Peyer's patch (tissue), 4 donors: ENCODE measurements at regions not wholly inside any gene's neighbourhood (a gene's known extent, or its start where the extent isn't known, plus 50 kb on each side); places are given as distances from the start of the nearest gene placed in this dataset.

Experiments
- CTCF ChIP-seq, 6 experiments: fragments of 450-650 bp in 4 of 6; fragments of 200-600 bp in 2 of 6; sonication (generic) in 1 of 6; IDR thresholded peaks; one replicate each; pipeline ENCODE4 v1.5.1; 2017 to 2019; ENCODE audit warnings: antibody characterized with exemption in 6 of 6, mild to moderate bottlenecking in 3 of 6, moderate library complexity in 1 of 6
- POLR2A ChIP-seq, 2 donors: fragments of 450-650 bp; IDR thresholded peaks; one replicate each; pipeline ENCODE4 v1.5.1; 2017; ENCODE audit warnings: antibody characterized with exemption in 2 of 2, mild to moderate bottlenecking in 2 of 2, moderate library complexity in 2 of 2

GRCh38 chr4:41477181-41477905, 60.6 kb upstream of the LIMCH1 start:
- TF ChIP-seq POLR2A (IDR thresholded peaks at IDR 0.05) (no peak), CTCF (IDR thresholded peaks at IDR 0.05) (no peak)
